NCI-H82 treated with DMSO at 0.1 percent for 48 hours (cell line): ENCODE measurements at regions not wholly inside any gene's neighbourhood (a gene's known extent, or its start where the extent isn't known, plus 50 kb on each side); places are given as distances from the start of the nearest gene placed in this dataset.
A peak's percentile ranks its signal among the peaks of the same experiment; 100 is the strongest.

Experiments used
- DNase-seq: peaks from one replicate; lab custom pipeline; 2025; ENCODE audit not compliant: unreplicated experiment; lab: John Stamatoyannopoulos, UW

GRCh38 chrX:65034668-65035445 lies 58.6 kb upstream of the ZC4H2 start, which contains the start of gene ZC3H12B:
Gene ZC3H12B, plus strand, starts transcription at chrX:65034826.
- DNase-seq, result peak; percentile 8

DNA sequence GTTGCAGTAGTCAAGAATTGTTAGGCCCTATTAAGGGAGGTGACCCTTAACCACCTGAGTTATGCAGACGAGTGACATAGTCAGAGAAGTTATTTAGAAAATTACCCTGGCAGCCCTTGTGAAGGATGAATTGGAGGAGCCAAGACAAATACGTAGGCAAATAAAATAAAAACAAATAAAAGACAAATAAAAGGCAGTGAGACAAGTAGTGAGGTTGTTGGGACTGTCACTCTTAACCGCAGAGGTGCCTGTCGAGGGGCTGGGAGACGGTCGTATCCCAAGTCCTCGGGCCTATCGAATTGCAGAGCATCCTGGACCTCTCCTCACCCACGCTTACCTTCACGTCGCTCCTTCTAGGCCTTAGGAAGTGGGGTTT lies 58.0 kb upstream of the ZC4H2 start:
- no peak for DNase-seq
